SK-N-SH (cell line): ENCODE measurements at regions not wholly inside any gene's neighbourhood (a gene's known extent, or its start where the extent isn't known, plus 50 kb on each side); places are given as distances from the start of the nearest gene placed in this dataset.

Experiments used
- CTCF ChIA-PET: fragments of 300-600, 350-600 bp; formaldehyde crosslinking; extraction: SDS; loops from one replicate; lab custom pipeline; 2021; lab: Yijun Ruan, JAX
- POLR2A ChIA-PET: fragments of 350-600 bp; sonication (Branson Sonifier 250); formaldehyde crosslinking; extraction: SDS; loops from one replicate; lab custom pipeline; 2020; ENCODE audit warnings: antibody characterized with exemption, inconsistent platforms; lab: Yijun Ruan, JAX
- DNase-seq: peaks from one replicate; pipeline ENCODE4 v3.0.0; 2012
- H2AFZ ChIP-seq: fragments of 200-600 bp; sonication (generic); 2 replicates; pipeline ENCODE4 v1.8.1; 2016; ENCODE audit warnings: antibody characterized with exemption, mild to moderate bottlenecking, low read depth
- H3F3A ChIP-seq: fragments of 200-600 bp; sonication (generic); replicated peaks from 2 replicates; pipeline ENCODE3; 2016; ENCODE audit warnings: antibody characterized with exemption, mild to moderate bottlenecking; ENCODE audit not compliant: insufficient read depth
- H3K27ac ChIP-seq, 2 experiments: fragments of 200-500 bp in 1 of 2; fragments of 200-600 bp in 1 of 2; sonication (Bioruptor generic) in 1 of 2; sonication (generic), shearing (Covaris generic) in 1 of 2; 2 replicates each; pipeline versions ENCODE4 v1.5.1 to v1.6.1; 2014 to 2016; ENCODE audit warnings: low read depth in 2 of 2, inconsistent platforms in 1 of 2, low read length in 1 of 2, mild to moderate bottlenecking in 1 of 2, mixed read lengths in 1 of 2
- H3K27me3 ChIP-seq: fragments of 200-600 bp; sonication (generic), shearing (Covaris generic); 2 replicates; pipeline ENCODE4 v1.6.1; 2016; ENCODE audit warnings: mixed run types; ENCODE audit not compliant: insufficient read depth
- H3K36me3 ChIP-seq, 2 experiments: fragments of 200-500 bp in 1 of 2; fragments of 200-600 bp in 1 of 2; sonication (Bioruptor generic) in 1 of 2; sonication (generic) in 1 of 2; replicated peaks in 1 of 2; 2 replicates each; pipeline versions ENCODE3 to v1.5.1; 2014 to 2016; ENCODE audit warnings: low read length in 1 of 2, mild to moderate bottlenecking in 1 of 2; ENCODE audit not compliant: insufficient read depth in 2 of 2, control insufficient read depth in 1 of 2
- H3K4me1 ChIP-seq, 2 experiments: fragments of 200-500 bp in 1 of 2; fragments of 200-600 bp in 1 of 2; sonication (Bioruptor generic) in 1 of 2; sonication (generic), shearing (Covaris generic) in 1 of 2; 2 replicates each; pipeline versions ENCODE4 v1.5.1 to v1.6.1; 2014 to 2016; ENCODE audit warnings: low read depth in 1 of 2, low read length in 1 of 2, mixed run types in 1 of 2; ENCODE audit not compliant: insufficient read depth in 2 of 2, control insufficient read depth in 1 of 2
- H3K4me2 ChIP-seq: fragments of 200-600 bp; sonication (generic), shearing (Covaris generic); 2 replicates; pipeline ENCODE4 v1.6.1; 2017; ENCODE audit warnings: mixed run types
- H3K4me3 ChIP-seq, 2 experiments: fragments of 200-500 bp in 1 of 2; fragments of 200-600 bp in 1 of 2; sonication (Bioruptor generic) in 1 of 2; sonication (generic), shearing (Covaris generic) in 1 of 2; 2 replicates each; pipeline versions ENCODE4 v1.5.1 to v1.8.1; 2014 to 2016; ENCODE audit warnings: low read depth in 2 of 2, inconsistent platforms in 1 of 2, low read length in 1 of 2, mild to moderate bottlenecking in 1 of 2, mixed read lengths in 1 of 2, moderate library complexity in 1 of 2
- H3K79me2 ChIP-seq: fragments of 200-600 bp; sonication (generic); 2 replicates; pipeline ENCODE4 v1.8.1; 2017; ENCODE audit warnings: mild to moderate bottlenecking; ENCODE audit not compliant: insufficient read depth
- H3K9ac ChIP-seq: fragments of 200-600 bp; sonication (generic); 2 replicates; pipeline ENCODE4 v1.6.1; 2017; ENCODE audit warnings: mixed run types
- H3K9me2 ChIP-seq: fragments of 200-600 bp; sonication (generic); 2 replicates; pipeline ENCODE4 v1.6.1; 2017; ENCODE audit warnings: mixed run types
- H3K9me3 ChIP-seq: fragments of 200-600 bp; sonication (generic); 2 replicates; pipeline ENCODE4 v1.6.1; 2017; ENCODE audit warnings: mixed run types, mild to moderate bottlenecking, moderate library complexity
- H4K20me1 ChIP-seq: fragments of 200-600 bp; sonication (generic); 2 replicates; pipeline ENCODE4 v1.6.1; 2017; ENCODE audit warnings: mild to moderate bottlenecking, mixed run types; ENCODE audit not compliant: insufficient read depth
- CHD2 ChIP-seq: fragments of 150-350 bp; IDR thresholded peaks from 2 replicates; pipeline ENCODE4 v1.6.1; 2018; ENCODE audit warnings: low read length; ENCODE audit not compliant: partially characterized antibody
- CTCF ChIP-seq: fragments of 200-600 bp; sonication (generic); IDR thresholded peaks from 2 replicates; pipeline ENCODE4 v1.6.1; 2017; ENCODE audit warnings: antibody characterized with exemption, mild to moderate bottlenecking, moderate library complexity
- ELF1 ChIP-seq: IDR thresholded peaks from 2 replicates; pipeline ENCODE4 v1.4.0; 2012
- EZH2phosphoT487 ChIP-seq: fragments of 200-600 bp; sonication (generic); IDR thresholded peaks from 2 replicates; pipeline ENCODE4 v1.6.1; 2017; ENCODE audit warnings: low read depth, mixed run types, mild to moderate bottlenecking, antibody characterized with exemption, moderate library complexity, borderline replicate concordance
- FOSL2 ChIP-seq: IDR thresholded peaks from 2 replicates; pipeline ENCODE4 v1.4.0; 2012; ENCODE audit warnings: low read depth, mild to moderate bottlenecking, moderate library complexity, borderline replicate concordance
- FOXJ3 ChIP-seq: sonication (generic); formaldehyde crosslinking; IDR thresholded peaks from 2 replicates; pipeline ENCODE4 v1.5.1; 2020; ENCODE audit warnings: mild to moderate bottlenecking, missing genetic modification reagents
- GATA2 ChIP-seq: sonication (generic); formaldehyde crosslinking; IDR thresholded peaks from 2 replicates; pipeline ENCODE4 v1.5.0; 2020; ENCODE audit warnings: mild to moderate bottlenecking, missing genetic modification reagents
- IRF3 ChIP-seq: fragments of 150-350 bp; IDR thresholded peaks from 2 replicates; pipeline ENCODE4 v1.6.1; 2016; ENCODE audit warnings: mild to moderate bottlenecking, low read depth, low read length
- JUND ChIP-seq: IDR thresholded peaks from 2 replicates; pipeline ENCODE4 v1.4.0; 2012
- MEF2A ChIP-seq: IDR thresholded peaks from 2 replicates; pipeline ENCODE4 v1.4.0; 2012; ENCODE audit warnings: low read depth, borderline replicate concordance
- RAD21 ChIP-seq: IDR thresholded peaks from 2 replicates; pipeline ENCODE4 v1.6.1; 2012; ENCODE audit warnings: mild to moderate bottlenecking, low read length
- RCOR1 ChIP-seq: fragments of 150-350 bp; IDR thresholded peaks from 2 replicates; pipeline ENCODE4 v1.6.1; 2017; ENCODE audit warnings: antibody characterized with exemption, low read length
- RFX5 ChIP-seq: IDR thresholded peaks from 2 replicates; pipeline ENCODE4 v1.6.1; 2012; ENCODE audit warnings: mild to moderate bottlenecking, improper control_type of control experiment, low read length
- TCF12 ChIP-seq: IDR thresholded peaks from 2 replicates; pipeline ENCODE4 v1.4.0; 2012
- YY1 ChIP-seq: IDR thresholded peaks from 2 replicates; pipeline ENCODE4 v1.4.0; 2012; ENCODE audit warnings: low read depth, mild to moderate bottlenecking
- WGBS: methylation state at CpG from one replicate; pipeline ENCODE4 v1.1.6; 2017; ENCODE audit warnings: low lambda C conversion rate; 5-methylcytosine and 5-hydroxymethylcytosine counted together

DNA sequence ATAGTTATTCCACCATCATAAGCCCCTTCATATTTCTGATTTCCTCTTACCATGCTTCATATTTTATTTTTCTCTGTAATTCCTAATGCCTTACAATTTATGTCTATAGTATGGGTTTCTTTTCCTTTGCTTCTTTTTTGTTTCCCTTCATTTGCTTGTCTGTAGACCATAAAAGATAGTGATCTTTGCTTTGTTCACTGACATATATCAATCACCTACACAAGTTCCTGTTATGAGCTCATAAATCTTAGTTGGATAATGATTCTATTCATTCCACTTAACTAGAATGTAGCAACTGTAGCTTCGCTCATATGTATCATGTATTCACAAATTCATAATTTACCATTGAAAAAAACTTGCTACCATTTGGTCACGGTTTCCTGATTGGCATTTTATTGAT lies 388.8 kb upstream of the ATXN7L3B start:
- H3K4me1 ChIP-seq, result no peaks in the 10 kb centered on the region
- H3K9me2 ChIP-seq, result no peaks in the 10 kb centered on the region
- POLR2A ChIA-PET, result no interaction called here
- TF ChIP-seq RAD21 (no peak), FOXJ3 (CRISPR knock-in tag) (no peak), EZH2phosphoT487 (no peak)
- no peak overlapping the region for H3K27ac ChIP-seq
- H3K9ac ChIP-seq, result no peak overlapping the region
- H3K27me3 ChIP-seq, result no peaks in the 10 kb centered on the region
- no peak for DNase-seq
- 7% methylated on average over 2 of the region's 2 CpGs for WGBS
- no peak overlapping the region for H3K4me2 ChIP-seq
- H3F3A ChIP-seq, result no peaks in the 10 kb centered on the region
- no peak overlapping the region for H2AFZ ChIP-seq
- H3K4me3 ChIP-seq, result no peak overlapping the region
- CTCF ChIA-PET, result no interaction called here
- no peaks in the 10 kb centered on the region for H3K36me3 ChIP-seq
- H3K9me3 ChIP-seq, result no peaks in the 10 kb centered on the region
- no peaks in the 10 kb centered on the region for H3K79me2 ChIP-seq
- H4K20me1 ChIP-seq, result no peaks in the 10 kb centered on the region

- ChIA-PET CTCF (no interaction called here), POLR2A (no interaction called here)
- Histone ChIP-seq H3K4me1 (no peaks in the 10 kb centered on the region), H3K4me3 (no peak overlapping the region), H3F3A (no peaks in the 10 kb centered on the region), H4K20me1 (no peaks in the 10 kb centered on the region), H3K27me3 (no peaks in the 10 kb centered on the region), H3K9me3 (no peaks in the 10 kb centered on the region), H3K79me2 (no peaks in the 10 kb centered on the region), H3K27ac (no peak overlapping the region), H3K4me2 (no peak overlapping the region), H3K9ac (no peak overlapping the region), H2AFZ (no peak overlapping the region), H3K36me3 (no peaks in the 10 kb centered on the region), H3K9me2 (no peaks in the 10 kb centered on the region)
- no peak for DNase-seq
- TF ChIP-seq FOXJ3 (CRISPR knock-in tag) (no peak), TCF12 (no peak), IRF3 (no peak), YY1 (no peak), ELF1 (no peak), MEF2A (no peak), RAD21 (no peak), CHD2 (no peak), FOSL2 (no peak), RFX5 (no peak), CTCF (no peak), RCOR1 (no peak), GATA2 (no peak), JUND (no peak)
- WGBS, result 15% methylated on average over 2 of the region's 2 CpGs
Measured at GRCh38 chr12:74152370-74152769, 385.3 kb upstream of the ATXN7L3B start.
